H1 (cell line): ENCODE measurements at regions not wholly inside any gene's neighbourhood (a gene's known extent, or its start where the extent isn't known, plus 50 kb on each side); places are given as distances from the start of the nearest gene placed in this dataset.

ENCODE experiments used
- BACH1 ChIP-seq: IDR thresholded peaks from 2 replicates; pipeline ENCODE4 v1.6.1; 2012; ENCODE audit warnings: low read length, improper control_type of control experiment
- CHD1 ChIP-seq: IDR thresholded peaks from 2 replicates; pipeline ENCODE4 v1.6.1; 2012; ENCODE audit warnings: low read depth, low read length, improper control_type of control experiment
- HDAC6 ChIP-seq: IDR thresholded peaks from one replicate; pipeline ENCODE4 v1.7.1; 2012; ENCODE audit warnings: low read depth, mild to moderate bottlenecking, inconsistent platforms, low read length, moderate library complexity
- MAFK ChIP-seq: IDR thresholded peaks from 2 replicates; pipeline ENCODE4 v1.6.1; 2012; ENCODE audit warnings: low read depth, mild to moderate bottlenecking, improper control_type of control experiment, low read length
- NANOG ChIP-seq: IDR thresholded peaks from 2 replicates; pipeline ENCODE4 v1.6.1; 2011; ENCODE audit warnings: low read length, low read depth, mild to moderate bottlenecking, inconsistent platforms; ENCODE audit not compliant: insufficient read depth, poor library complexity, severe bottlenecking
- POU5F1 ChIP-seq: IDR thresholded peaks from 2 replicates; pipeline ENCODE4 v1.6.1; 2011; ENCODE audit warnings: low read depth, mild to moderate bottlenecking, low read length, moderate library complexity
- SIN3A ChIP-seq, 2 experiments: IDR thresholded peaks in 1 of 2; conservative IDR thresholded peaks in 1 of 2; 2 replicates each; pipeline ENCODE4 v1.6.1; 2011 to 2012; ENCODE audit warnings: low read length in 2 of 2, improper control_type of control experiment in 1 of 2, low read depth in 1 of 2, mild to moderate bottlenecking in 1 of 2
- SIRT6 ChIP-seq: IDR thresholded peaks from one replicate; pipeline ENCODE4 v1.7.1; 2012; ENCODE audit warnings: low read length, inconsistent platforms
- TAF1 ChIP-seq: IDR thresholded peaks from 2 replicates; pipeline ENCODE4 v1.6.1; 2011; ENCODE audit warnings: mild to moderate bottlenecking, low read depth, low read length
- TEAD4 ChIP-seq: IDR thresholded peaks from 2 replicates; pipeline ENCODE4 v1.6.1; 2012; ENCODE audit warnings: low read depth, low read length, inconsistent platforms, mixed read lengths
- ZNF274 ChIP-seq: IDR thresholded peaks from 2 replicates; pipeline ENCODE4 v1.7.0; 2012; ENCODE audit warnings: low read length, borderline replicate concordance; ENCODE audit errors: extremely low read depth
- TF ChIP-seq, protein P1 (sequence below): fragments of 300-600 bp; sonication (generic); IDR thresholded peaks from 2 replicates; pipeline ENCODE4 v1.7.1; 2012; ENCODE audit warnings: low read length, moderate library complexity, mild to moderate bottlenecking, inconsistent platforms; ENCODE audit not compliant: insufficient replicate concordance

DNA sequence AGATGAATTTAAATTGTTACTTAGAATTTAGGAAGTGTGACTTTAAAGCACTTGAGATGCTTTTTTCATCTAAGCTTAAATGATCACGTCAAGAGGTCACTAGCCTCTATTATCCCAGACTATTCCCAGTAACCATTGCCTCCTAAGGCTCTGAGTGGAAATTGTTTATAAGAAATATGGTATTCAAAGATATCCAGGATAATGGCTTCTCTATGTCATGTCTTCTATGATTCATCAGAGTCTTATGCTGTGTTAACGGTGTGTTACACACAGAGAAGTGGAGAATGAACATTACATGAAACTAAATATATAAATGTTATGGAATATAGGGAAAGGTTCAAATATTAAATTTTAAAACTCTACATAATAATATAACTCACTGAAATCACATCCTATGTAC, 79.8 kb upstream of the NBEA start (continued):
- TF ChIP-seq, protein P1, sequence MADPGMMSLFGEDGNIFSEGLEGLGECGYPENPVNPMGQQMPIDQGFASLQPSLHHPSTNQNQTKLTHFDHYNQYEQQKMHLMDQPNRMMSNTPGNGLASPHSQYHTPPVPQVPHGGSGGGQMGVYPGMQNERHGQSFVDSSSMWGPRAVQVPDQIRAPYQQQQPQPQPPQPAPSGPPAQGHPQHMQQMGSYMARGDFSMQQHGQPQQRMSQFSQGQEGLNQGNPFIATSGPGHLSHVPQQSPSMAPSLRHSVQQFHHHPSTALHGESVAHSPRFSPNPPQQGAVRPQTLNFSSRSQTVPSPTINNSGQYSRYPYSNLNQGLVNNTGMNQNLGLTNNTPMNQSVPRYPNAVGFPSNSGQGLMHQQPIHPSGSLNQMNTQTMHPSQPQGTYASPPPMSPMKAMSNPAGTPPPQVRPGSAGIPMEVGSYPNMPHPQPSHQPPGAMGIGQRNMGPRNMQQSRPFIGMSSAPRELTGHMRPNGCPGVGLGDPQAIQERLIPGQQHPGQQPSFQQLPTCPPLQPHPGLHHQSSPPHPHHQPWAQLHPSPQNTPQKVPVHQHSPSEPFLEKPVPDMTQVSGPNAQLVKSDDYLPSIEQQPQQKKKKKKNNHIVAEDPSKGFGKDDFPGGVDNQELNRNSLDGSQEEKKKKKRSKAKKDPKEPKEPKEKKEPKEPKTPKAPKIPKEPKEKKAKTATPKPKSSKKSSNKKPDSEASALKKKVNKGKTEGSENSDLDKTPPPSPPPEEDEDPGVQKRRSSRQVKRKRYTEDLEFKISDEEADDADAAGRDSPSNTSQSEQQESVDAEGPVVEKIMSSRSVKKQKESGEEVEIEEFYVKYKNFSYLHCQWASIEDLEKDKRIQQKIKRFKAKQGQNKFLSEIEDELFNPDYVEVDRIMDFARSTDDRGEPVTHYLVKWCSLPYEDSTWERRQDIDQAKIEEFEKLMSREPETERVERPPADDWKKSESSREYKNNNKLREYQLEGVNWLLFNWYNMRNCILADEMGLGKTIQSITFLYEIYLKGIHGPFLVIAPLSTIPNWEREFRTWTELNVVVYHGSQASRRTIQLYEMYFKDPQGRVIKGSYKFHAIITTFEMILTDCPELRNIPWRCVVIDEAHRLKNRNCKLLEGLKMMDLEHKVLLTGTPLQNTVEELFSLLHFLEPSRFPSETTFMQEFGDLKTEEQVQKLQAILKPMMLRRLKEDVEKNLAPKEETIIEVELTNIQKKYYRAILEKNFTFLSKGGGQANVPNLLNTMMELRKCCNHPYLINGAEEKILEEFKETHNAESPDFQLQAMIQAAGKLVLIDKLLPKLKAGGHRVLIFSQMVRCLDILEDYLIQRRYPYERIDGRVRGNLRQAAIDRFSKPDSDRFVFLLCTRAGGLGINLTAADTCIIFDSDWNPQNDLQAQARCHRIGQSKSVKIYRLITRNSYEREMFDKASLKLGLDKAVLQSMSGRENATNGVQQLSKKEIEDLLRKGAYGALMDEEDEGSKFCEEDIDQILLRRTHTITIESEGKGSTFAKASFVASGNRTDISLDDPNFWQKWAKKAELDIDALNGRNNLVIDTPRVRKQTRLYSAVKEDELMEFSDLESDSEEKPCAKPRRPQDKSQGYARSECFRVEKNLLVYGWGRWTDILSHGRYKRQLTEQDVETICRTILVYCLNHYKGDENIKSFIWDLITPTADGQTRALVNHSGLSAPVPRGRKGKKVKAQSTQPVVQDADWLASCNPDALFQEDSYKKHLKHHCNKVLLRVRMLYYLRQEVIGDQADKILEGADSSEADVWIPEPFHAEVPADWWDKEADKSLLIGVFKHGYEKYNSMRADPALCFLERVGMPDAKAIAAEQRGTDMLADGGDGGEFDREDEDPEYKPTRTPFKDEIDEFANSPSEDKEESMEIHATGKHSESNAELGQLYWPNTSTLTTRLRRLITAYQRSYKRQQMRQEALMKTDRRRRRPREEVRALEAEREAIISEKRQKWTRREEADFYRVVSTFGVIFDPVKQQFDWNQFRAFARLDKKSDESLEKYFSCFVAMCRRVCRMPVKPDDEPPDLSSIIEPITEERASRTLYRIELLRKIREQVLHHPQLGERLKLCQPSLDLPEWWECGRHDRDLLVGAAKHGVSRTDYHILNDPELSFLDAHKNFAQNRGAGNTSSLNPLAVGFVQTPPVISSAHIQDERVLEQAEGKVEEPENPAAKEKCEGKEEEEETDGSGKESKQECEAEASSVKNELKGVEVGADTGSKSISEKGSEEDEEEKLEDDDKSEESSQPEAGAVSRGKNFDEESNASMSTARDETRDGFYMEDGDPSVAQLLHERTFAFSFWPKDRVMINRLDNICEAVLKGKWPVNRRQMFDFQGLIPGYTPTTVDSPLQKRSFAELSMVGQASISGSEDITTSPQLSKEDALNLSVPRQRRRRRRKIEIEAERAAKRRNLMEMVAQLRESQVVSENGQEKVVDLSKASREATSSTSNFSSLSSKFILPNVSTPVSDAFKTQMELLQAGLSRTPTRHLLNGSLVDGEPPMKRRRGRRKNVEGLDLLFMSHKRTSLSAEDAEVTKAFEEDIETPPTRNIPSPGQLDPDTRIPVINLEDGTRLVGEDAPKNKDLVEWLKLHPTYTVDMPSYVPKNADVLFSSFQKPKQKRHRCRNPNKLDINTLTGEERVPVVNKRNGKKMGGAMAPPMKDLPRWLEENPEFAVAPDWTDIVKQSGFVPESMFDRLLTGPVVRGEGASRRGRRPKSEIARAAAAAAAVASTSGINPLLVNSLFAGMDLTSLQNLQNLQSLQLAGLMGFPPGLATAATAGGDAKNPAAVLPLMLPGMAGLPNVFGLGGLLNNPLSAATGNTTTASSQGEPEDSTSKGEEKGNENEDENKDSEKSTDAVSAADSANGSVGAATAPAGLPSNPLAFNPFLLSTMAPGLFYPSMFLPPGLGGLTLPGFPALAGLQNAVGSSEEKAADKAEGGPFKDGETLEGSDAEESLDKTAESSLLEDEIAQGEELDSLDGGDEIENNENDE, result no peak
- no peak for TF ChIP-seq BACH1
- no peak for TF ChIP-seq CHD1
- no peak for TF ChIP-seq ZNF274
- TF ChIP-seq SIN3A (conservative IDR thresholded peaks at IDR 0.05 in 1 of 2, IDR thresholded peaks at IDR 0.05 in 1 of 2; ENCODE audit: low read depth in 1 of 2, low read length in 2 of 2), result no peak
- TF ChIP-seq SIRT6, result no peak
- TF ChIP-seq HDAC6, result no peak
- TF ChIP-seq POU5F1, result no peak
- no peak for TF ChIP-seq NANOG
- TF ChIP-seq MAFK, result no peak
- no peak for TF ChIP-seq TAF1
- TF ChIP-seq TEAD4, result no peak
- TF ChIP-seq, all 59 proteins: peak for 0
